ENCODE measurements at regions not wholly inside any gene's neighbourhood (a gene's known extent, or its start where the extent isn't known, plus 50 kb on each side); places are given as distances from the start of the nearest gene placed in this dataset.

GRCh38 chr13:40059540-40060232, 404.2 kb downstream of the COG6 start:
- Histone ChIP-seq H3K36me3 (ENCODE audit: insufficient read depth, low read length) (no peaks in the 10 kb centered on the region), H3K27ac (ENCODE audit: low read depth, low read length) (peak overlapping the region; percentile 95), H3K79me2 (ENCODE audit: control insufficient read depth, insufficient read depth, low read length, unreplicated experiment) (no peaks in the 10 kb centered on the region), H3K4me1 (ENCODE audit: control insufficient read depth, insufficient read depth, low read length, unreplicated experiment) (peaks cover 60% of the 10 kb centered on the region), H3K4me3 (ENCODE audit: low read depth, low read length) (peak overlapping the region; percentile 54), H2AFZ (ENCODE audit: low read length, unreplicated experiment) (peak overlapping the region; percentile 82), H3K27me3 (ENCODE audit: insufficient read depth, low read length) (no peaks in the 10 kb centered on the region)

- Histone ChIP-seq H3K36me3 (ENCODE audit: insufficient read depth, low read length) (no peaks in the 10 kb centered on the region), H3K27ac (ENCODE audit: low read depth, low read length) (peak overlapping the region; percentile 95), H2AFZ (ENCODE audit: low read length, unreplicated experiment) (no peak overlapping the region), H3K4me3 (ENCODE audit: low read depth, low read length) (peak overlapping the region; percentile 54; the same call in 1 of the 2 replicates), H3K79me2 (ENCODE audit: control insufficient read depth, insufficient read depth, low read length, unreplicated experiment) (no peaks in the 10 kb centered on the region), H3K4me1 (ENCODE audit: control insufficient read depth, insufficient read depth, low read length, unreplicated experiment) (peaks cover 66% of the 10 kb centered on the region), H3K27me3 (ENCODE audit: insufficient read depth, low read length) (no peaks in the 10 kb centered on the region)
These were observed 405.0 kb downstream of the COG6 start for GRCh38 chr13:40060296-40061007.

GRCh38 chr13:40061466-40062450, 406.3 kb downstream of the COG6 start:
- H3K27ac ChIP-seq (ENCODE audit: low read depth, low read length) = peak overlapping the region; percentile 95
- H3K27me3 ChIP-seq (ENCODE audit: insufficient read depth, low read length) = no peaks in the 10 kb centered on the region
- no peak overlapping the region for H2AFZ ChIP-seq (ENCODE audit: low read length, unreplicated experiment)
- H3K4me3 ChIP-seq (ENCODE audit: low read depth, low read length) = no peak overlapping the region
- peaks cover 66% of the 10 kb centered on the region for H3K4me1 ChIP-seq (ENCODE audit: control insufficient read depth, insufficient read depth, low read length, unreplicated experiment)
- H3K79me2 ChIP-seq (ENCODE audit: control insufficient read depth, insufficient read depth, low read length, unreplicated experiment) = no peaks in the 10 kb centered on the region
- no peaks in the 10 kb centered on the region for H3K36me3 ChIP-seq (ENCODE audit: insufficient read depth, low read length)

GRCh38 chr13:40063278-40063698, 407.8 kb downstream of the COG6 start:
- H3K27me3 ChIP-seq (ENCODE audit: insufficient read depth, low read length) = no peaks in the 10 kb centered on the region
- no peak overlapping the region for H2AFZ ChIP-seq (ENCODE audit: low read length, unreplicated experiment)
- H3K79me2 ChIP-seq (ENCODE audit: control insufficient read depth, insufficient read depth, low read length, unreplicated experiment) = no peaks in the 10 kb centered on the region
- no peak overlapping the region for H3K4me3 ChIP-seq (ENCODE audit: low read depth, low read length)
- peak overlapping the region; percentile 96 for H3K27ac ChIP-seq (ENCODE audit: low read depth, low read length)
- no peaks in the 10 kb centered on the region for H3K36me3 ChIP-seq (ENCODE audit: insufficient read depth, low read length)
- H3K4me1 ChIP-seq (ENCODE audit: control insufficient read depth, insufficient read depth, low read length, unreplicated experiment) = peaks cover 58% of the 10 kb centered on the region

GRCh38 chr13:40063703-40064102, 408.2 kb downstream of the COG6 start:
- Histone ChIP-seq H3K27ac (ENCODE audit: low read depth, low read length) (peak overlapping the region; percentile 96), H3K79me2 (ENCODE audit: control insufficient read depth, insufficient read depth, low read length, unreplicated experiment) (no peaks in the 10 kb centered on the region), H3K4me3 (ENCODE audit: low read depth, low read length) (no peak overlapping the region), H3K4me1 (ENCODE audit: control insufficient read depth, insufficient read depth, low read length, unreplicated experiment) (peaks cover 53% of the 10 kb centered on the region), H2AFZ (ENCODE audit: low read length, unreplicated experiment) (no peak overlapping the region), H3K27me3 (ENCODE audit: insufficient read depth, low read length) (no peaks in the 10 kb centered on the region), H3K36me3 (ENCODE audit: insufficient read depth, low read length) (no peaks in the 10 kb centered on the region)

GRCh38 chr13:40064154-40065097, 409.0 kb downstream of the COG6 start:
- H3K4me1 ChIP-seq (ENCODE audit: control insufficient read depth, insufficient read depth, low read length, unreplicated experiment) = peaks cover 48% of the 10 kb centered on the region
- H3K27me3 ChIP-seq (ENCODE audit: insufficient read depth, low read length) = no peaks in the 10 kb centered on the region
- H3K27ac ChIP-seq (ENCODE audit: low read depth, low read length) = peak overlapping the region; percentile 96
- H3K36me3 ChIP-seq (ENCODE audit: insufficient read depth, low read length) = no peaks in the 10 kb centered on the region
- no peak overlapping the region for H3K4me3 ChIP-seq (ENCODE audit: low read depth, low read length)
- H2AFZ ChIP-seq (ENCODE audit: low read length, unreplicated experiment) = no peak overlapping the region
- no peaks in the 10 kb centered on the region for H3K79me2 ChIP-seq (ENCODE audit: control insufficient read depth, insufficient read depth, low read length, unreplicated experiment)

- H2AFZ ChIP-seq (ENCODE audit: low read length, unreplicated experiment) = peak overlapping the region; percentile 49
- H3K36me3 ChIP-seq (ENCODE audit: insufficient read depth, low read length) = no peaks in the 10 kb centered on the region
- H3K4me3 ChIP-seq (ENCODE audit: low read depth, low read length) = no peak overlapping the region
These were observed 413.9 kb downstream of the COG6 start for GRCh38 chr13:40069173-40070044.

GRCh38 chr13:40070357-40070756, 414.9 kb downstream of the COG6 start:
- Histone ChIP-seq H2AFZ (ENCODE audit: low read length, unreplicated experiment) (no peak overlapping the region), H3K4me3 (ENCODE audit: low read depth, low read length) (no peak overlapping the region), H3K79me2 (ENCODE audit: control insufficient read depth, insufficient read depth, low read length, unreplicated experiment) (no peaks in the 10 kb centered on the region), H3K36me3 (ENCODE audit: insufficient read depth, low read length) (no peaks in the 10 kb centered on the region), H3K27ac (ENCODE audit: low read depth, low read length) (no peak overlapping the region), H3K27me3 (ENCODE audit: insufficient read depth, low read length) (no peaks in the 10 kb centered on the region), H3K4me1 (ENCODE audit: control insufficient read depth, insufficient read depth, low read length, unreplicated experiment) (peaks cover 6% of the 10 kb centered on the region)

More at GRCh38 chr13:40069173-40070044, 413.9 kb downstream of the COG6 start:
- peaks cover 14% of the 10 kb centered on the region for H3K4me1 ChIP-seq (ENCODE audit: control insufficient read depth, insufficient read depth, low read length, unreplicated experiment)
- H3K27me3 ChIP-seq (ENCODE audit: insufficient read depth, low read length) = no peaks in the 10 kb centered on the region
- H3K27ac ChIP-seq (ENCODE audit: low read depth, low read length) = peak overlapping the region; percentile 1; the same call in 1 of the 2 replicates
- no peaks in the 10 kb centered on the region for H3K79me2 ChIP-seq (ENCODE audit: control insufficient read depth, insufficient read depth, low read length, unreplicated experiment)

GRCh38 chr13:40072663-40073120, 417.2 kb downstream of the COG6 start:
- Histone ChIP-seq H3K79me2 (ENCODE audit: control insufficient read depth, insufficient read depth, low read length, unreplicated experiment) (no peaks in the 10 kb centered on the region), H3K36me3 (ENCODE audit: insufficient read depth, low read length) (no peaks in the 10 kb centered on the region), H3K27ac (ENCODE audit: low read depth, low read length) (no peak overlapping the region), H3K27me3 (ENCODE audit: insufficient read depth, low read length) (no peaks in the 10 kb centered on the region), H2AFZ (ENCODE audit: low read length, unreplicated experiment) (no peak overlapping the region), H3K4me1 (ENCODE audit: control insufficient read depth, insufficient read depth, low read length, unreplicated experiment) (peaks cover 6% of the 10 kb centered on the region), H3K4me3 (ENCODE audit: low read depth, low read length) (no peak overlapping the region)
